ENCODE measurements at regions not wholly inside any gene's neighbourhood (a gene's known extent, or its start where the extent isn't known, plus 50 kb on each side); places are given as distances from the start of the nearest gene placed in this dataset.
"Not testable (repeated sequence)": the region's sequence is repeated elsewhere in the genome, so short reads cannot be mapped to it uniquely, and the experiment has no call there.

GRCh38 chr7:29651477-29651876 is 87.8 kb downstream of the PRR15 start:
- no peak for TF ChIP-seq POLR2A (IDR thresholded peaks at IDR 0.05)
- WGBS, 4 donors = 68 to 97% (median 96%) methylated on average over 2 of the region's 2 CpGs

GRCh38 chr7:29652556-29652955 is 88.9 kb downstream of the PRR15 start:
- Histone ChIP-seq H3K36me3 (replicated peaks in 1 of 2) (no peaks in the 10 kb centered on the region), H3K4me1 (replicated peaks in 1 of 2) (no peaks in the 10 kb centered on the region), H3K27ac (no peak overlapping the region), H3K9me3 (replicated peaks in 1 of 3) (no peaks in the 10 kb centered on the region), H3K27me3 (no peaks in the 10 kb centered on the region), H3K4me3 (no peak overlapping the region)
- DNase-seq = no peak
- no peak for TF ChIP-seq POLR2A (IDR thresholded peaks at IDR 0.05)
- intact Hi-C loops (cut with DNase I) = no loop called here
- WGBS, 4 donors = 58 to 79% (median 71%) methylated on average over 2 of the region's 2 CpGs

More at GRCh38 chr7:29651477-29651876, 87.8 kb downstream of the PRR15 start:
- no peaks in the 10 kb centered on the region for H3K36me3 ChIP-seq (replicated peaks in 1 of 2)
- no peaks in the 10 kb centered on the region for H3K27me3 ChIP-seq
- DNase-seq = no peak
- no peaks in the 10 kb centered on the region for H3K9me3 ChIP-seq (replicated peaks in 1 of 3)
- H3K4me3 ChIP-seq = no peak overlapping the region
- H3K27ac ChIP-seq = no peak overlapping the region
- intact Hi-C loops (cut with DNase I) = no loop called here
- no peaks in the 10 kb centered on the region for H3K4me1 ChIP-seq (replicated peaks in 1 of 2)

GRCh38 chr7:29654340-29654739 is 90.7 kb downstream of the PRR15 start:
- 78 to 97% (median 93%) methylated on average over 3 to 4 of the region's 4 CpGs for WGBS, 4 donors
- intact Hi-C loops (cut with DNase I); DNase-seq: not testable (repeated sequence)

GRCh38 chr7:29657288-29657687 is 93.7 kb downstream of the PRR15 start:
- Histone ChIP-seq H3K36me3 (replicated peaks in 1 of 2) (no peaks in the 10 kb centered on the region), H3K9me3 (replicated peaks in 1 of 3) (no peaks in the 10 kb centered on the region), H3K27me3 (no peaks in the 10 kb centered on the region), H3K27ac (no peak overlapping the region), H3K4me1 (replicated peaks in 1 of 2) (no peaks in the 10 kb centered on the region), H3K4me3 (no peak overlapping the region)
- TF ChIP-seq CTCF (IDR thresholded peaks at IDR 0.05) (no peak), POLR2A (IDR thresholded peaks at IDR 0.05) (no peak)
- DNase-seq = no peak
- WGBS, 4 donors = 82 to 87% (median 85%) methylated on average over 5 of the region's 5 CpGs
- intact Hi-C loops (cut with DNase I) = no loop called here

More at GRCh38 chr7:29654340-29654739, 90.7 kb downstream of the PRR15 start:
- not testable (repeated sequence) for H3K27me3 ChIP-seq; H3K4me3 ChIP-seq; H3K9me3 ChIP-seq (replicated peaks in 1 of 3); H3K36me3 ChIP-seq (replicated peaks in 1 of 2); H3K4me1 ChIP-seq (replicated peaks in 1 of 2); H3K27ac ChIP-seq

GRCh38 chr7:29657856-29658255 is 94.2 kb downstream of the PRR15 start:
- TF ChIP-seq CTCF (IDR thresholded peaks at IDR 0.05) (no peak), POLR2A (IDR thresholded peaks at IDR 0.05) (no peak)
- H3K4me3 ChIP-seq = no peak overlapping the region
- intact Hi-C loops (cut with DNase I) = no loop called here
- H3K27ac ChIP-seq = no peak overlapping the region
- no peak for DNase-seq
- 91 to 94% (median 92%) methylated on average over 7 of the region's 7 CpGs for WGBS, 4 donors
- H3K4me1 ChIP-seq (replicated peaks in 1 of 2) = no peaks in the 10 kb centered on the region
- no peaks in the 10 kb centered on the region for H3K36me3 ChIP-seq (replicated peaks in 1 of 2)
- no peaks in the 10 kb centered on the region for H3K27me3 ChIP-seq
- no peaks in the 10 kb centered on the region for H3K9me3 ChIP-seq (replicated peaks in 1 of 3)

GRCh38 chr7:29659213-29659612 is 95.6 kb downstream of the PRR15 start:
- H3K36me3 ChIP-seq (replicated peaks in 1 of 2); H3K27ac ChIP-seq; intact Hi-C loops (cut with DNase I); DNase-seq; H3K4me3 ChIP-seq; H3K9me3 ChIP-seq (replicated peaks in 1 of 3); H3K27me3 ChIP-seq; H3K4me1 ChIP-seq (replicated peaks in 1 of 2): not testable (repeated sequence)
- 73 to 98% (median 93%) methylated on average over 3 to 5 of the region's 5 CpGs for WGBS, 4 donors

GRCh38 chr7:29662899-29663298 is 99.3 kb downstream of the PRR15 start:
- H3K4me3 ChIP-seq; H3K27me3 ChIP-seq; H3K27ac ChIP-seq; H3K36me3 ChIP-seq (replicated peaks in 1 of 2); H3K4me1 ChIP-seq (replicated peaks in 1 of 2); intact Hi-C loops (cut with DNase I); DNase-seq; H3K9me3 ChIP-seq (replicated peaks in 1 of 3): not testable (repeated sequence)
- 70 to 84% (median 78%) methylated on average over 3 of the region's 3 CpGs for WGBS, 4 donors

- DNase-seq; H3K4me3 ChIP-seq; H3K36me3 ChIP-seq (replicated peaks in 1 of 2); intact Hi-C loops (cut with DNase I); H3K27me3 ChIP-seq; H3K9me3 ChIP-seq (replicated peaks in 1 of 3); H3K27ac ChIP-seq; H3K4me1 ChIP-seq (replicated peaks in 1 of 2): not testable (repeated sequence)
- 79 to 95% (median 94%) methylated on average over 1 of the region's 1 CpG for WGBS, 4 donors
These were observed 101.4 kb downstream of the PRR15 start for GRCh38 chr7:29664999-29665398.

- H3K27ac ChIP-seq; H3K9me3 ChIP-seq (replicated peaks in 1 of 3); H3K4me3 ChIP-seq; H3K4me1 ChIP-seq (replicated peaks in 1 of 2); intact Hi-C loops (cut with DNase I); H3K36me3 ChIP-seq (replicated peaks in 1 of 2); H3K27me3 ChIP-seq; DNase-seq: not testable (repeated sequence)
- 86 to 97% (median 94%) methylated on average over 4 to 5 of the region's 5 CpGs for WGBS, 4 donors
These were observed 103.5 kb downstream of the PRR15 start for GRCh38 chr7:29667096-29667669.
